Inflammatory macrophage treated with lipopolysaccharide for 4 hours (primary cell): ENCODE measurements at regions not wholly inside any gene's neighbourhood (a gene's known extent, or its start where the extent isn't known, plus 50 kb on each side); places are given as distances from the start of the nearest gene placed in this dataset.

Experiments
- DNase-seq: peaks from one replicate; pipeline ENCODE4 v3.0.0-alpha.2; 2020

DNA sequence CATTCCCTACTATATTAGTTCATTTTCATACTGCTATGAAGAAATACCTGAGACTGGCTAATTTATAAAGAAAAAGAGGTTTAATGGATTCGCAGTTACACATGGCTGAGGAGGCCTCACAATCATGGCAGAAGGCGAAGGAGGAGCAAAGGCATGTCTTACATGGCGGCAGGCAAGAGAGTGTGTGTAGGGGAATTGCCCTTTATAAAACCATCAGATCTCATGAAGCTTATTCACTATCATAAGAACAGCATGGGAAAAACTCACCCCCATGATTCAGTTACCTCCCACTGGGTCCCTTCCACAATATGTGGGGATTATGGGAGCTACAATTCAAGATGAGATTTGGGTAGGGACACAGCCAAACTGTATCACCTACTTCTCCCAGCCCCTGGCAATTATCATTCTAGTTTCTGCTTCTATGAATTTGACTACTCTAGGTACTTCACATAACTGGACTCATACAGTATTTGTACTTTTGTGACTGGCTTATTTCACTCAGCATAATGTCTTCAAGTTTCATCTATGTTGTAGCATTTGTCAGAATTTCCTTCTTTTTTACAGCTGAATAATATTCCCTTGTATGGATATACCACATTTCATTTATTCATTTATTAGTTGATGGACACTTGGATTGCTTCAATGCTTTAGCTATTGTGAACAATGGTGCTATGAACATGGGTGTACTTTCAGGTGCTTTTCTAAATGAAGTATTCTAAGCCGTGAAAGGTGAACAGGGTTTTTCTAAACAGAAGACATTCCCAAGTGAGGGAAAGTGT is 219.5 kb upstream of the NUDT4 start:
- DNase-seq = no peak

- peak; percentile 8 for DNase-seq
Observed at GRCh38 chr12:93163260-93164036, 214.3 kb upstream of the NUDT4 start.

DNA sequence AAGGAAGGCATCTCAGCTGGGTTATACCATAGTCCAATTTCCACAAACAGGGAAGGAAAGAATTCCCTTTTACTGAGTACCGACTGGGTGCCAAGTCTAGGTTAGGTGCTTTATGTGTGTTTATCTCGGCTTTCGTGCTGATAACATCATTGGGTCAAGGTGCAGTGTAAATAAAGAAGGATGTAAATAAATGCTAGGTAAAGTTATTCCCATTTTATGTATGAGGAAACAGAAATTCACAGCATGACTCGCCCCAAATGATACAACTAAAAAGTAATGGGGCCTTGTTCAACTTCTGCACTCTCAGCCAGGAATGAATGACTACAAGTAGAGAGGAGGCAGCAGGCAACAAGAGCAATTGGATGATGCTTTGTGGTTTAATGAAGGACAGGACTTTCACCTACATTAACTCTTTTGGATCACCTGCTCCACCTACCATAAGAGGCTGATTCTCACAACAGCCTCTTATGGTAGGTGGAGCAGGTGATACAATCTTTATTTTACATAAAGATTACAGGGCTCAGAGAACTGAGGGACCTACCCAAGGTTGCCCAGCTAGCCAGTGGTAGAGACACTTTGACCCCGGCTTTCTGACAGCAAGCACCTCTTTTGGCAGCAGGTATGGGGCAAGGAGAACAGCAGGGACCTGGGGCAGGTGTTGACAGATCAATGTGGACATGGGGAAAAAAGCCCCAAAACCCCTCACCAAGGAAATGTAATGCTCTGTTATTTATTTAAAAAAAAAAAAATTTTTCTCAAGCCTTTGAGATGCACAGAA is 213.4 kb upstream of the NUDT4 start:
- DNase-seq = no peak

- no peak for DNase-seq
Observed at GRCh38 chr12:93165384-93165932, 212.3 kb upstream of the NUDT4 start.

GRCh38 chr12:93166541-93167307 is 211.0 kb upstream of the NUDT4 start:
- DNase-seq = no peak

GRCh38 chr12:93167331-93167730 is 210.4 kb upstream of the NUDT4 start:
- DNase-seq = no peak

- peak; percentile 13 for DNase-seq
Observed at GRCh38 chr12:93167841-93168492, 209.8 kb upstream of the NUDT4 start.

- DNase-seq = no peak
Observed at GRCh38 chr12:93168751-93169150, 209.0 kb upstream of the NUDT4 start.

DNA sequence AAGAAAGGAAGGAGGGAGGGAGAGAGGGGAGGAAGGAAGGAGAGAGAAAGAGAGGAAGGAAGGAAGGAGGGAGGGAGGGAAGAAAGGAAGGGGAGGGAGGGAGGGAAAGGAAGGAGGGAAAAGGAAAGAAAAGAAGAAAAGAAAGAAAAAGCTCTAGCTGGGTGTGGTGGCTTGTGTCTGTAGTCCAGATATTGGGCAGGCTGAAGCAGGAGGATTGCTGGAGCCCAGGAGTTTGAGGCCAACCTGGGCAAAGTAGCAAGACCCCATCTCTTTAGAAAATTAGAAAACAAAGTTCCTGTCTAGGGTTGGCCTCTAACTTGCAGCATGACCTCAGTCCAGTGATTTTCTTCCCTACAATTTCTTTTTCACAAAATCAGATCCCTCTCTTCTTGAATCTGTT is 208.2 kb upstream of the NUDT4 start:
- DNase-seq = no peak

- DNase-seq = no peak
Observed at GRCh38 chr12:93170928-93171327, 206.8 kb upstream of the NUDT4 start.

DNA sequence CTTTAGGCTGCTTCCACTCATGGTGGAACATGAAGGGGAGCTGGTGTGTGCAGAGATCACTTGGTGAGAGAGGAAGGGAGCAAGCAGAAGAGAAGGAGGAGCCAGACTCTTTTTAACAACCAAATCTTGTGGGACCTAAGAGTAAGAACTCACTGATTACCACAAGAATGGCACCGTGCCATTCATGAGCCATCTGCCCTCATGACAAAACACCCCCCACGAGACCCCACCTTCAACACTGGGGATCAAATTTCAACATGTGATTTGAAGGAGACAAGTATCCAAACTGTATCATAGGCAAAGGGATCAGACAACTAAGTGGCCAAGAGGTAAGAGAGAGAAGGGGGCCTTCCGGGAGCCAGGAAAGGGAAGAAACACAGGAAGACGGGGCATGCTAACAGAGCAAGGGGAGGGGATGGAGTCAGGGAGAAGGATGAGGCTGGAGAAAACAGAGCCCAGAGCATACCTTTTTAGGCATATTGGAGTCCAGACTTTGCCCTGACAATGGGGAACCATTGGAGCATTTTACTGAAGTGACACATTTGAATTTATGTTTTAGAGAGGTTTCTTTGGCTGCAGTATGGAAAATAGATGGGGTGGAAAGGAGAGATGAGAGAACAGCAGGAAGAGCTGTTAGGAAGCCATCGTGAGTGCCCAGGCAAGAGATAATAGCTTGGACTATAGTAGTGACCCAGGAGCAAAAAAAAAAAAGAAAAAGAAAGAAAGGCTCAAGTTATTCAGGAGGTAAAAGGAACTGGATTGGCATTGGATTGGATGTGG is 204.4 kb upstream of the NUDT4 start:
- DNase-seq = no peak

- DNase-seq = no peak
Observed at GRCh38 chr12:93174048-93174447, 203.7 kb upstream of the NUDT4 start.

- DNase-seq = no peak
Observed at GRCh38 chr12:93174473-93174872, 203.3 kb upstream of the NUDT4 start.

- DNase-seq = peak; percentile 15
Observed at GRCh38 chr12:93176165-93176564, 201.6 kb upstream of the NUDT4 start.

GRCh38 chr12:93176610-93177126 is 201.1 kb upstream of the NUDT4 start:
- DNase-seq = peak; percentile 49

DNA sequence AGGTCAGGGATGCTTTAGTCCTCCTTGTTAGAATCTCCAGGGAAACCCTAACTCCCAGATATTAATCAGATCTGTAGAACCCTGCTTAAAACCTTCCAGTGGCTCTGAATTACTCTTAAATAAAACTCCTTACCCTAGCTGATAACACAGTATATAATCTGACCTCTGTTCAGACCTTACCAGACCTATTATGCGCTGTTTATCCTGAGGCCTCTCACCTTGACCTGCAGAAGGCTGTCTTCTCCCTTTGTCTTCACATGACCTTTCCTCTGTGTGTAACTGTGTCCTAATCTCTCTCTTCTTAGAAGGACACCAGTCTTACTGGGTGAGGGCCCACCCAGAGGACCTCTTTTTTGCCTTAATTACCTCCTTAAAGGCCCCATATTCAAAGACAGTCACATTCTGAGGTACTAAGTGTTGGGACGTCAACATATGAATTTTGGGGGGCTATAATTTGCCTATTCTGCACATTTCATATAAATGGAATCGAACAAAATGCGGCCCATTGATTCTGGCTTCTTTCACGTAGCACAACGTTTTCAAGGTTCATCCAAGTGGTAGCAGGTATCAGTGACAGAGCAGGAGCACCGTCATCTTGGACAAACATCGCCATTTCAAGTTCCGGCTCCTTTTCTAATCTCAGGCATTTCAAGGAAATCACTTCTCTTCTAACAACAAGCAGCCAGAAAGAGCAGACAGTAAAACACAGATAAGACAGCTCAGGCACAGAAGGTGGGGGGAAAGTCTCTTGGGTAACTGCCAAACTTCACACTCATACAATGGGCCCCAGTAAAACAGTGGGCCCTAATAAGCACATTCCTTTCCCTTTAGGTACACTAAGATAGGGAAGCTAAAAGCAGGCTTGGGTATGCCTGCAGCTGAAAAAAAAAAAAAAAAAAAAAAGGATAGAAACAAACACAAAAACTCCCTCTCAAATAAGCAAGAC is 200.2 kb upstream of the NUDT4 start:
- no peak for DNase-seq

DNA sequence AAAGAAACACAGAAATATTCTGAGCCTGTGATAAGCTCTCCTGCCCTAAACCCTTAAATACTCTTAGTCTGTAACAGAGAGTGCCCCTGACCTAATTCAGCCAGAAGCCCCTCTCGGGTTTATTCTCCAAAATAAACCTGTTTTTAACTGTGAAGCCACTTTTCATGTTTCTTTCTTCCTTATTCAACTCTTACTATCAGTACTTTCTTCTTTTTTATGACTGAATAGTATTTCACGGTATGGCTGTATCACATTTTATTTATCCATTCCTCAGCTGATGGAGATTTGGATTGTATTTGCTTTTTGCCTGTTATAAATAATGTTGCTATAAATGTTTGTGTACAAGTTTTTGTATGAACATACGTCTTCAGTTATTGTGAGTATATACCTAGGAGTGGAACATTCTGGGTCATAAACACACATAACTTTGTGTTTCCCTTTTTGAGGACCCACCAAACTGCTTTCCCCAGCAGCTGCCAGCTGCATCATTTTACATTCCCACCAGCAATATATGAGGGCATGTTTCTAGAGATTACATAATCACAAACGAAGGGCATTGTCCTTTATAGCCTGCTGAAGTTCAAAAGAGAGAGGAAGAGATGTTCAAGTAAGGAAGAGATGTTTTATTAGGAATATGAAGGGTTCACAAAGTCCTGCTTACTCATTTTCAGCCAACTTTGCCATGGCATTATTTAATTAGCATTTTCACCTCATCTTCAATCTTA is 199.4 kb upstream of the NUDT4 start:
- no peak for DNase-seq

DNA sequence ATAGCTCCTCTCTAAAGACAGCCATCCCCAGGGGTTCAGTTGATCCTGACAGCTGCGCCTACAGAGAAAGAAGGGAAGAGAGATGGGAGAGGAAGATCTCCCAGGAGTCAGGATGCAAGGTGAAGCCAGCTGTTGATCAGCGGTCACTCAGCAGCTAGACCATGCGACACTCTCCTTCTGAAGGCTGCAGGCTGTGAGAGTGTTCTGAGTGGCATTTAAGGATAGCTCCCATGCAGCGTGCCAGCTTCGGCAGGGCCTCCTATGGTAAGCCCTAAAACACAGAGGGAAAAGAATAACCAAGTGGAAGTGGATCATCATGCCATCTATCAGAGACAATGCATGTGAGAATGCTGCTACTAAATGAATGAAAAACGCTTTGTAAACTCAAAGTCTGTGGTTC is 197.9 kb upstream of the NUDT4 start:
- no peak for DNase-seq

GRCh38 chr12:93180566-93180965 is 197.2 kb upstream of the NUDT4 start:
- no peak for DNase-seq
